ENCODE measurements at regions not wholly inside any gene's neighbourhood (a gene's known extent, or its start where the extent isn't known, plus 50 kb on each side); places are given as distances from the start of the nearest gene placed in this dataset.

GRCh38 chr17:71689782-71690181, 431.0 kb upstream of the SOX9 start:
- DNase-seq (ENCODE audit: low read depth, low spot score): no peak
- Histone ChIP-seq H3K27me3 (ENCODE audit: control insufficient read depth, insufficient read depth, low read length) (no peaks in the 10 kb centered on the region), H3K4me1 (ENCODE audit: control insufficient read depth, insufficient read depth, low read length) (no peaks in the 10 kb centered on the region), H3K4me3 (ENCODE audit: low read length) (no peak overlapping the region), H3K9me3 (ENCODE audit: control insufficient read depth, insufficient read depth, low read length) (no peaks in the 10 kb centered on the region), H3K36me3 (ENCODE audit: control insufficient read depth, insufficient read depth, low read length) (no peaks in the 10 kb centered on the region), H3K27ac (ENCODE audit: low read length) (no peak overlapping the region)
- WGBS (ENCODE audit: insufficient coverage, insufficient read length): no CpG with 5 or more reads among the region's 3 CpGs

GRCh38 chr17:71699907-71700306, 420.9 kb upstream of the SOX9 start:
- no peak overlapping the region for H3K4me3 ChIP-seq (ENCODE audit: low read length)
- DNase-seq (ENCODE audit: low read depth, low spot score): no peak
- no peaks in the 10 kb centered on the region for H3K9me3 ChIP-seq (ENCODE audit: control insufficient read depth, insufficient read depth, low read length)
- H3K27me3 ChIP-seq (ENCODE audit: control insufficient read depth, insufficient read depth, low read length): no peaks in the 10 kb centered on the region
- H3K27ac ChIP-seq (ENCODE audit: low read length): no peak overlapping the region
- H3K4me1 ChIP-seq (ENCODE audit: control insufficient read depth, insufficient read depth, low read length): no peaks in the 10 kb centered on the region
- H3K36me3 ChIP-seq (ENCODE audit: control insufficient read depth, insufficient read depth, low read length): no peaks in the 10 kb centered on the region

GRCh38 chr17:71703701-71704100, 417.1 kb upstream of the SOX9 start:
- H3K27me3 ChIP-seq (ENCODE audit: control insufficient read depth, insufficient read depth, low read length): no peaks in the 10 kb centered on the region
- no peaks in the 10 kb centered on the region for H3K4me1 ChIP-seq (ENCODE audit: control insufficient read depth, insufficient read depth, low read length)
- no CpG with 5 or more reads among the region's 2 CpGs for WGBS (ENCODE audit: insufficient coverage, insufficient read length)

GRCh38 chr17:71709271-71709890, 411.4 kb upstream of the SOX9 start:
- Histone ChIP-seq H3K4me1 (ENCODE audit: control insufficient read depth, insufficient read depth, low read length) (no peaks in the 10 kb centered on the region), H3K9me3 (ENCODE audit: control insufficient read depth, insufficient read depth, low read length) (no peaks in the 10 kb centered on the region), H3K27me3 (ENCODE audit: control insufficient read depth, insufficient read depth, low read length) (no peaks in the 10 kb centered on the region), H3K36me3 (ENCODE audit: control insufficient read depth, insufficient read depth, low read length) (no peaks in the 10 kb centered on the region), H3K27ac (ENCODE audit: low read length) (no peak overlapping the region), H3K4me3 (ENCODE audit: low read length) (no peak overlapping the region)
- WGBS (ENCODE audit: insufficient coverage, insufficient read length): no CpG with 5 or more reads among the region's 3 CpGs
- no peak for DNase-seq (ENCODE audit: low read depth, low spot score)

More at GRCh38 chr17:71703701-71704100, 417.1 kb upstream of the SOX9 start:
- no peak overlapping the region for H3K4me3 ChIP-seq (ENCODE audit: low read length)
- no peaks in the 10 kb centered on the region for H3K9me3 ChIP-seq (ENCODE audit: control insufficient read depth, insufficient read depth, low read length)
- no peaks in the 10 kb centered on the region for H3K36me3 ChIP-seq (ENCODE audit: control insufficient read depth, insufficient read depth, low read length)
- no peak overlapping the region for H3K27ac ChIP-seq (ENCODE audit: low read length)
- DNase-seq (ENCODE audit: low read depth, low spot score): no peak

GRCh38 chr17:71709946-71710345, 410.9 kb upstream of the SOX9 start:
- DNase-seq (ENCODE audit: low read depth, low spot score): no peak
- no peaks in the 10 kb centered on the region for H3K27me3 ChIP-seq (ENCODE audit: control insufficient read depth, insufficient read depth, low read length)
- H3K4me1 ChIP-seq (ENCODE audit: control insufficient read depth, insufficient read depth, low read length): no peaks in the 10 kb centered on the region
- H3K9me3 ChIP-seq (ENCODE audit: control insufficient read depth, insufficient read depth, low read length): no peaks in the 10 kb centered on the region
- H3K4me3 ChIP-seq (ENCODE audit: low read length): no peak overlapping the region
- no peak overlapping the region for H3K27ac ChIP-seq (ENCODE audit: low read length)
- no peaks in the 10 kb centered on the region for H3K36me3 ChIP-seq (ENCODE audit: control insufficient read depth, insufficient read depth, low read length)
- WGBS (ENCODE audit: insufficient coverage, insufficient read length): 100% methylated on average over 1 of the region's 4 CpGs

- Histone ChIP-seq H3K27me3 (ENCODE audit: control insufficient read depth, insufficient read depth, low read length) (no peaks in the 10 kb centered on the region), H3K27ac (ENCODE audit: low read length) (no peak overlapping the region), H3K4me3 (ENCODE audit: low read length) (no peak overlapping the region), H3K4me1 (ENCODE audit: control insufficient read depth, insufficient read depth, low read length) (no peaks in the 10 kb centered on the region), H3K9me3 (ENCODE audit: control insufficient read depth, insufficient read depth, low read length) (no peaks in the 10 kb centered on the region), H3K36me3 (ENCODE audit: control insufficient read depth, insufficient read depth, low read length) (no peaks in the 10 kb centered on the region)
- no peak for DNase-seq (ENCODE audit: low read depth, low spot score)
- WGBS (ENCODE audit: insufficient coverage, insufficient read length): no CpG with 5 or more reads among the region's 1 CpG
Measured at GRCh38 chr17:71710816-71711215, 410.0 kb upstream of the SOX9 start.

- no CpG with 5 or more reads among the region's 3 CpGs for WGBS (ENCODE audit: insufficient coverage, insufficient read length)
- no peak overlapping the region for H3K27ac ChIP-seq (ENCODE audit: low read length)
Measured at GRCh38 chr17:71713846-71714245, 407.0 kb upstream of the SOX9 start.

GRCh38 chr17:71724339-71724738, 396.5 kb upstream of the SOX9 start:
- no peak overlapping the region for H3K4me3 ChIP-seq (ENCODE audit: low read length)
- H3K27me3 ChIP-seq (ENCODE audit: control insufficient read depth, insufficient read depth, low read length): no peaks in the 10 kb centered on the region; the same call in 1 of the 2 replicates
- no peak overlapping the region for H3K27ac ChIP-seq (ENCODE audit: low read length)
- DNase-seq (ENCODE audit: low read depth, low spot score): no peak
- H3K9me3 ChIP-seq (ENCODE audit: control insufficient read depth, insufficient read depth, low read length): no peaks in the 10 kb centered on the region
- H3K36me3 ChIP-seq (ENCODE audit: control insufficient read depth, insufficient read depth, low read length): no peaks in the 10 kb centered on the region
- H3K4me1 ChIP-seq (ENCODE audit: control insufficient read depth, insufficient read depth, low read length): no peaks in the 10 kb centered on the region
- WGBS (ENCODE audit: insufficient coverage, insufficient read length): no CpG with 5 or more reads among the region's 2 CpGs

More at GRCh38 chr17:71713846-71714245, 407.0 kb upstream of the SOX9 start:
- H3K9me3 ChIP-seq (ENCODE audit: control insufficient read depth, insufficient read depth, low read length): no peaks in the 10 kb centered on the region
- no peaks in the 10 kb centered on the region for H3K27me3 ChIP-seq (ENCODE audit: control insufficient read depth, insufficient read depth, low read length)
- DNase-seq (ENCODE audit: low read depth, low spot score): no peak
- no peaks in the 10 kb centered on the region for H3K4me1 ChIP-seq (ENCODE audit: control insufficient read depth, insufficient read depth, low read length)
- no peak overlapping the region for H3K4me3 ChIP-seq (ENCODE audit: low read length)
- no peaks in the 10 kb centered on the region for H3K36me3 ChIP-seq (ENCODE audit: control insufficient read depth, insufficient read depth, low read length)

GRCh38 chr17:71725811-71726210, 395.0 kb upstream of the SOX9 start:
- Histone ChIP-seq H3K27ac (ENCODE audit: low read length) (no peak overlapping the region), H3K4me3 (ENCODE audit: low read length) (no peak overlapping the region), H3K4me1 (ENCODE audit: control insufficient read depth, insufficient read depth, low read length) (no peaks in the 10 kb centered on the region), H3K27me3 (ENCODE audit: control insufficient read depth, insufficient read depth, low read length) (no peaks in the 10 kb centered on the region; the same call in 1 of the 2 replicates), H3K9me3 (ENCODE audit: control insufficient read depth, insufficient read depth, low read length) (no peaks in the 10 kb centered on the region), H3K36me3 (ENCODE audit: control insufficient read depth, insufficient read depth, low read length) (no peaks in the 10 kb centered on the region)
- no CpG with 5 or more reads among the region's 3 CpGs for WGBS (ENCODE audit: insufficient coverage, insufficient read length)
- DNase-seq (ENCODE audit: low read depth, low spot score): no peak

GRCh38 chr17:71726341-71726740, 394.5 kb upstream of the SOX9 start:
- Histone ChIP-seq H3K4me3 (ENCODE audit: low read length) (no peak overlapping the region), H3K27ac (ENCODE audit: low read length) (no peak overlapping the region), H3K36me3 (ENCODE audit: control insufficient read depth, insufficient read depth, low read length) (no peaks in the 10 kb centered on the region), H3K9me3 (ENCODE audit: control insufficient read depth, insufficient read depth, low read length) (no peaks in the 10 kb centered on the region), H3K27me3 (ENCODE audit: control insufficient read depth, insufficient read depth, low read length) (no peaks in the 10 kb centered on the region), H3K4me1 (ENCODE audit: control insufficient read depth, insufficient read depth, low read length) (no peaks in the 10 kb centered on the region)
- no CpG with 5 or more reads among the region's 5 CpGs for WGBS (ENCODE audit: insufficient coverage, insufficient read length)
- no peak for DNase-seq (ENCODE audit: low read depth, low spot score)

GRCh38 chr17:71727292-71727691, 393.5 kb upstream of the SOX9 start:
- no peak overlapping the region for H3K4me3 ChIP-seq (ENCODE audit: low read length)
- H3K9me3 ChIP-seq (ENCODE audit: control insufficient read depth, insufficient read depth, low read length): no peaks in the 10 kb centered on the region
- no peaks in the 10 kb centered on the region for H3K4me1 ChIP-seq (ENCODE audit: control insufficient read depth, insufficient read depth, low read length)
- no peaks in the 10 kb centered on the region for H3K27me3 ChIP-seq (ENCODE audit: control insufficient read depth, insufficient read depth, low read length)
- no peaks in the 10 kb centered on the region for H3K36me3 ChIP-seq (ENCODE audit: control insufficient read depth, insufficient read depth, low read length)
- DNase-seq (ENCODE audit: low read depth, low spot score): no peak
- no CpG with 5 or more reads among the region's 5 CpGs for WGBS (ENCODE audit: insufficient coverage, insufficient read length)
- no peak overlapping the region for H3K27ac ChIP-seq (ENCODE audit: low read length)

Measured in iPS DF 6.9 (cell line).